Suprapubic skin (tissue), 3 donors: ENCODE measurements at regions not wholly inside any gene's neighbourhood (a gene's known extent, or its start where the extent isn't known, plus 50 kb on each side); places are given as distances from the start of the nearest gene placed in this dataset.

Experiments
- POLR2A ChIP-seq, 2 donors: fragments of 450-650 bp; IDR thresholded peaks; one replicate each; pipeline ENCODE4 v1.6.1; 2017; ENCODE audit warnings: antibody characterized with exemption in 2 of 2, mild to moderate bottlenecking in 2 of 2, moderate library complexity in 2 of 2
- TF ChIP-seq, protein P1 (sequence below), 2 donors: fragments of 200-600 bp in 1 of 2; fragments of 450-650 bp in 1 of 2; sonication (generic) in 1 of 2; IDR thresholded peaks; one replicate each; pipeline ENCODE4 v1.5.1; 2016 to 2019; ENCODE audit warnings: antibody characterized with exemption in 2 of 2, mild to moderate bottlenecking in 1 of 2, moderate library complexity in 1 of 2

DNA sequence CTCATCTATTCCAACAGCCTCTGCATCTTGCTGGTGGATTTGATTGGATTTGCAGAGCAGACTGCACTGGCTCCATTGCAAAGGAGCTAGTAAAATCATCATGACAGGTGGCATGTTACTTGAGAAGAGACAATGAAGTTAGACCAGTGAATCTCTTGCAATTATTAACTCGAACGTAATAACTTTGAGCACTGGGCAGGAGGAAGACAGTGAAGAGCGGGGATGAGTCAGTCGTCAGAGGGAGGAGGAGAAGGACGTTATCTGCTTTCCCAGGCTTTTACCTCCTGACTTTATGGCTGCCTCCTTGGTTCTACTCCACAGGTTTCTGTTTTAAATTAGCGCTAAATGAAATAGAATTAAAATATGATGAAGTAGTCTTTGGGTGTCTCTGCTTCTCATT is 257.8 kb upstream of the IPO5 start:
- no peak for TF ChIP-seq POLR2A (IDR thresholded peaks at IDR 0.05)
- TF ChIP-seq, protein P1, sequence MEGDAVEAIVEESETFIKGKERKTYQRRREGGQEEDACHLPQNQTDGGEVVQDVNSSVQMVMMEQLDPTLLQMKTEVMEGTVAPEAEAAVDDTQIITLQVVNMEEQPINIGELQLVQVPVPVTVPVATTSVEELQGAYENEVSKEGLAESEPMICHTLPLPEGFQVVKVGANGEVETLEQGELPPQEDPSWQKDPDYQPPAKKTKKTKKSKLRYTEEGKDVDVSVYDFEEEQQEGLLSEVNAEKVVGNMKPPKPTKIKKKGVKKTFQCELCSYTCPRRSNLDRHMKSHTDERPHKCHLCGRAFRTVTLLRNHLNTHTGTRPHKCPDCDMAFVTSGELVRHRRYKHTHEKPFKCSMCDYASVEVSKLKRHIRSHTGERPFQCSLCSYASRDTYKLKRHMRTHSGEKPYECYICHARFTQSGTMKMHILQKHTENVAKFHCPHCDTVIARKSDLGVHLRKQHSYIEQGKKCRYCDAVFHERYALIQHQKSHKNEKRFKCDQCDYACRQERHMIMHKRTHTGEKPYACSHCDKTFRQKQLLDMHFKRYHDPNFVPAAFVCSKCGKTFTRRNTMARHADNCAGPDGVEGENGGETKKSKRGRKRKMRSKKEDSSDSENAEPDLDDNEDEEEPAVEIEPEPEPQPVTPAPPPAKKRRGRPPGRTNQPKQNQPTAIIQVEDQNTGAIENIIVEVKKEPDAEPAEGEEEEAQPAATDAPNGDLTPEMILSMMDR (IDR thresholded peaks at IDR 0.05) = no peak
